Activated T-cell treated with anti-CD3 and anti-CD28 coated beads, Interleukin-2, amount 50 U/mL, for 72 hours (primary cell): ENCODE measurements at regions not wholly inside any gene's neighbourhood (a gene's known extent, or its start where the extent isn't known, plus 50 kb on each side); places are given as distances from the start of the nearest gene placed in this dataset.
"Not testable (repeated sequence)": the region's sequence is repeated elsewhere in the genome, so short reads cannot be mapped to it uniquely, and the experiment has no call there.

ENCODE experiments used
- ATAC-seq, 2 donors: fragments of 150-1000 bp; cut with Tn5 transposase; replicated peaks in 1 of 2; 2 replicates each; pipeline ENCODE4 v1.10.0; 2021; ENCODE audit warnings: moderate library complexity in 2 of 2, mild to moderate bottlenecking in 1 of 2
- DNase-seq, 2 donors: peaks; one replicate each; pipeline ENCODE4 v3.0.0; 2021 to 2022; ENCODE audit warnings: mixed read lengths in 1 of 2
- H3K27ac Mint-ChIP-seq: one replicate; pipeline ENCODE4 v1.8.0; 2022; ENCODE audit warnings: mild to moderate bottlenecking, moderate library complexity, mixed read lengths
- H3K27me3 Mint-ChIP-seq: one replicate; pipeline ENCODE4 v1.8.0; 2022; ENCODE audit warnings: low read depth, mixed read lengths
- H3K36me3 Mint-ChIP-seq, 2 donors: one replicate each; pipeline ENCODE4 v1.8.0; 2022; ENCODE audit warnings: mixed read lengths in 2 of 2, mild to moderate bottlenecking in 1 of 2; ENCODE audit not compliant: insufficient read depth in 2 of 2
- H3K4me1 Mint-ChIP-seq: one replicate; pipeline ENCODE4 v1.8.0; 2022; ENCODE audit warnings: low read depth, mixed read lengths
- H3K4me3 Mint-ChIP-seq, 2 donors: one replicate each; pipeline ENCODE4 v1.8.0; 2022; ENCODE audit warnings: mild to moderate bottlenecking in 2 of 2, mixed read lengths in 2 of 2, moderate library complexity in 2 of 2
- H3K9me3 Mint-ChIP-seq, 2 donors: one replicate each; pipeline ENCODE4 v1.8.0; 2022; ENCODE audit warnings: mixed read lengths in 2 of 2

GRCh38 chr9:106766616-106767015, 96.3 kb upstream of the ZNF462 start:
- ATAC-seq: no peak
- DNase-seq: no peak
- H3K9me3 Mint-ChIP-seq: peaks cover 2 to 5% of the 10 kb centered on the region in 2 donors

GRCh38 chr9:106769331-106769730, 93.6 kb upstream of the ZNF462 start:
- Mint-ChIP-seq H3K27ac (no peak overlapping the region), H3K4me3 (no peak overlapping the region), H3K9me3 (peaks cover 2 to 5% of the 10 kb centered on the region in 2 donors), H3K36me3 (no peaks in the 10 kb centered on the region), H3K4me1 (no peaks in the 10 kb centered on the region), H3K27me3 (no peaks in the 10 kb centered on the region)
- no peak for DNase-seq
- no peak for ATAC-seq

More at GRCh38 chr9:106766616-106767015, 96.3 kb upstream of the ZNF462 start:
- H3K4me3 Mint-ChIP-seq: no peak overlapping the region
- no peaks in the 10 kb centered on the region for H3K36me3 Mint-ChIP-seq
- H3K4me1 Mint-ChIP-seq: no peaks in the 10 kb centered on the region
- H3K27me3 Mint-ChIP-seq: no peaks in the 10 kb centered on the region
- no peak overlapping the region for H3K27ac Mint-ChIP-seq

- no peaks in the 10 kb centered on the region for H3K36me3 Mint-ChIP-seq
- H3K27ac Mint-ChIP-seq: no peak overlapping the region
- peaks cover 0 to 3% of the 10 kb centered on the region in 2 donors for H3K9me3 Mint-ChIP-seq
- no peak overlapping the region for H3K4me3 Mint-ChIP-seq
- no peaks in the 10 kb centered on the region for H3K27me3 Mint-ChIP-seq
- DNase-seq (no peak), ATAC-seq (no peak)
- H3K4me1 Mint-ChIP-seq: no peaks in the 10 kb centered on the region
Observed at GRCh38 chr9:106771608-106772007, 91.4 kb upstream of the ZNF462 start.

GRCh38 chr9:106772523-106773290, 90.3 kb upstream of the ZNF462 start:
- Mint-ChIP-seq H3K4me1 (no peaks in the 10 kb centered on the region), H3K27me3 (no peaks in the 10 kb centered on the region), H3K27ac (no peak overlapping the region), H3K9me3 (peaks cover 0 to 3% of the 10 kb centered on the region in 2 donors), H3K36me3 (no peaks in the 10 kb centered on the region), H3K4me3 (no peak overlapping the region)
- ATAC-seq (no peak), DNase-seq (no peak)

GRCh38 chr9:106773750-106774149, 89.2 kb upstream of the ZNF462 start:
- Mint-ChIP-seq H3K4me1 (no peaks in the 10 kb centered on the region), H3K36me3 (no peaks in the 10 kb centered on the region), H3K4me3 (no peak overlapping the region), H3K9me3 (peaks cover 0 to 5% of the 10 kb centered on the region in 2 donors), H3K27me3 (no peaks in the 10 kb centered on the region), H3K27ac (no peak overlapping the region)
- DNase-seq (no peak), ATAC-seq (no peak)

- no peaks in the 10 kb centered on the region for H3K36me3 Mint-ChIP-seq
- H3K27ac Mint-ChIP-seq: no peak overlapping the region
- ATAC-seq (no peak), DNase-seq (no peak)
- H3K9me3 Mint-ChIP-seq: peaks cover 0 to 6% of the 10 kb centered on the region in 2 donors
- no peaks in the 10 kb centered on the region for H3K4me1 Mint-ChIP-seq
- H3K27me3 Mint-ChIP-seq: no peaks in the 10 kb centered on the region
- H3K4me3 Mint-ChIP-seq: no peak overlapping the region
Observed at GRCh38 chr9:106775960-106776359, 87.0 kb upstream of the ZNF462 start.

GRCh38 chr9:106779796-106780195, 83.2 kb upstream of the ZNF462 start:
- H3K27me3 Mint-ChIP-seq: no peaks in the 10 kb centered on the region
- H3K9me3 Mint-ChIP-seq: peaks cover 0 to 6% of the 10 kb centered on the region in 2 donors
- no peaks in the 10 kb centered on the region for H3K36me3 Mint-ChIP-seq
- H3K27ac Mint-ChIP-seq: no peak overlapping the region
- no peak for DNase-seq
- H3K4me3 Mint-ChIP-seq: no peak overlapping the region
- ATAC-seq: no peak
- no peaks in the 10 kb centered on the region for H3K4me1 Mint-ChIP-seq

- ATAC-seq (no peak), DNase-seq (no peak)
- Mint-ChIP-seq H3K27ac (no peak overlapping the region), H3K4me3 (no peak overlapping the region), H3K36me3 (no peaks in the 10 kb centered on the region), H3K4me1 (no peaks in the 10 kb centered on the region), H3K27me3 (no peaks in the 10 kb centered on the region), H3K9me3 (peaks cover 0 to 6% of the 10 kb centered on the region in 2 donors)
Observed at GRCh38 chr9:106783121-106783520, 79.8 kb upstream of the ZNF462 start.

GRCh38 chr9:106784076-106784475, 78.9 kb upstream of the ZNF462 start:
- H3K9me3 Mint-ChIP-seq: peaks cover 0 to 3% of the 10 kb centered on the region in 2 donors
- H3K4me3 Mint-ChIP-seq: no peak overlapping the region
- DNase-seq: no peak
- H3K36me3 Mint-ChIP-seq: no peaks in the 10 kb centered on the region
- no peaks in the 10 kb centered on the region for H3K27me3 Mint-ChIP-seq
- no peak overlapping the region for H3K27ac Mint-ChIP-seq
- ATAC-seq: no peak
- no peaks in the 10 kb centered on the region for H3K4me1 Mint-ChIP-seq

- H3K4me1 Mint-ChIP-seq: no peaks in the 10 kb centered on the region
- ATAC-seq (no peak), DNase-seq (no peak)
- no peak overlapping the region for H3K4me3 Mint-ChIP-seq
- no peaks in the 10 kb centered on the region for H3K36me3 Mint-ChIP-seq
- peaks cover 3% of the 10 kb centered on the region in 2 donors for H3K9me3 Mint-ChIP-seq
- H3K27ac Mint-ChIP-seq: no peak overlapping the region
- H3K27me3 Mint-ChIP-seq: no peaks in the 10 kb centered on the region
Observed at GRCh38 chr9:106785200-106785599, 77.8 kb upstream of the ZNF462 start.

GRCh38 chr9:106788021-106788420, 74.9 kb upstream of the ZNF462 start:
- H3K9me3 Mint-ChIP-seq, ATAC-seq, H3K27me3 Mint-ChIP-seq, DNase-seq, H3K4me1 Mint-ChIP-seq, H3K4me3 Mint-ChIP-seq, H3K36me3 Mint-ChIP-seq, H3K27ac Mint-ChIP-seq: not testable (repeated sequence)

- DNase-seq (no peak), ATAC-seq (no peak)
- Mint-ChIP-seq H3K4me1 (no peaks in the 10 kb centered on the region), H3K27me3 (no peaks in the 10 kb centered on the region), H3K27ac (no peak overlapping the region), H3K9me3 (peaks cover 2 to 4% of the 10 kb centered on the region in 2 donors), H3K36me3 (peaks cover 0 to 1% of the 10 kb centered on the region in 2 donors), H3K4me3 (no peak overlapping the region)
Observed at GRCh38 chr9:106795031-106795430, 67.9 kb upstream of the ZNF462 start.

GRCh38 chr9:106796771-106797170, 66.2 kb upstream of the ZNF462 start:
- Mint-ChIP-seq H3K9me3 (peaks cover 3 to 4% of the 10 kb centered on the region in 2 donors), H3K27me3 (no peaks in the 10 kb centered on the region), H3K27ac (no peak overlapping the region), H3K4me3 (no peak overlapping the region), H3K36me3 (peaks cover 0 to 1% of the 10 kb centered on the region in 2 donors), H3K4me1 (no peaks in the 10 kb centered on the region)
- DNase-seq (no peak), ATAC-seq (no peak)

- peaks cover 4 to 6% of the 10 kb centered on the region in 2 donors for H3K9me3 Mint-ChIP-seq
- no peak overlapping the region for H3K27ac Mint-ChIP-seq
- DNase-seq (no peak), ATAC-seq (no peak)
- no peak overlapping the region for H3K4me3 Mint-ChIP-seq
- peaks cover 0 to 1% of the 10 kb centered on the region in 2 donors for H3K36me3 Mint-ChIP-seq
- H3K27me3 Mint-ChIP-seq: no peaks in the 10 kb centered on the region
- H3K4me1 Mint-ChIP-seq: no peaks in the 10 kb centered on the region
Observed at GRCh38 chr9:106797299-106797698, 65.7 kb upstream of the ZNF462 start.
